ENCODE measurements at regions not wholly inside any gene's neighbourhood (a gene's known extent, or its start where the extent isn't known, plus 50 kb on each side); places are given as distances from the start of the nearest gene placed in this dataset.

DNA sequence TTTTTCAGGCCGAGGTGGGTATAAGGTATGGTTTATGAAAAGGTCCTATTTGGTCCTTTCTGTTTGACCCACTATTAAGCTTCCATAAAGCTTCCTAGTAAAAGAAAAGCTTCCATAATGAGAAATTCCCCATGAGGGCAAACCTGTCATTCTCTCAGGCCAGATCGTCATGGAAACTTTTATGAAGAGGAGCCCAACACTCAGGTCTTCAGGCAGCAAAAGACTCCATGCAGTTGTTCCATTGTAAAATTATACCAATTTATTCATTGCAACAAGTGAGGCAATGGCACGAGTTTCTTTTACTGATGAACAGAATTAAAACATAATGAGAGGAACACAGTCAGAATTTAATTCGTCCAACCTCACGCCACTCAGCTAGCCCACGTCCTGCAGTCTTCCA lies 188.6 kb downstream of the MTERF1 start:
- TF ChIP-seq POLR2AphosphoS5 (IDR thresholded peaks at IDR 0.05) (no peak), POLR2A (IDR thresholded peaks at IDR 0.05) (no peak)
- TF ChIP-seq, protein P1, sequence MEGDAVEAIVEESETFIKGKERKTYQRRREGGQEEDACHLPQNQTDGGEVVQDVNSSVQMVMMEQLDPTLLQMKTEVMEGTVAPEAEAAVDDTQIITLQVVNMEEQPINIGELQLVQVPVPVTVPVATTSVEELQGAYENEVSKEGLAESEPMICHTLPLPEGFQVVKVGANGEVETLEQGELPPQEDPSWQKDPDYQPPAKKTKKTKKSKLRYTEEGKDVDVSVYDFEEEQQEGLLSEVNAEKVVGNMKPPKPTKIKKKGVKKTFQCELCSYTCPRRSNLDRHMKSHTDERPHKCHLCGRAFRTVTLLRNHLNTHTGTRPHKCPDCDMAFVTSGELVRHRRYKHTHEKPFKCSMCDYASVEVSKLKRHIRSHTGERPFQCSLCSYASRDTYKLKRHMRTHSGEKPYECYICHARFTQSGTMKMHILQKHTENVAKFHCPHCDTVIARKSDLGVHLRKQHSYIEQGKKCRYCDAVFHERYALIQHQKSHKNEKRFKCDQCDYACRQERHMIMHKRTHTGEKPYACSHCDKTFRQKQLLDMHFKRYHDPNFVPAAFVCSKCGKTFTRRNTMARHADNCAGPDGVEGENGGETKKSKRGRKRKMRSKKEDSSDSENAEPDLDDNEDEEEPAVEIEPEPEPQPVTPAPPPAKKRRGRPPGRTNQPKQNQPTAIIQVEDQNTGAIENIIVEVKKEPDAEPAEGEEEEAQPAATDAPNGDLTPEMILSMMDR (IDR thresholded peaks at IDR 0.05), result no peak
